ENCODE measurements at regions not wholly inside any gene's neighbourhood (a gene's known extent, or its start where the extent isn't known, plus 50 kb on each side); places are given as distances from the start of the nearest gene placed in this dataset.

DNA sequence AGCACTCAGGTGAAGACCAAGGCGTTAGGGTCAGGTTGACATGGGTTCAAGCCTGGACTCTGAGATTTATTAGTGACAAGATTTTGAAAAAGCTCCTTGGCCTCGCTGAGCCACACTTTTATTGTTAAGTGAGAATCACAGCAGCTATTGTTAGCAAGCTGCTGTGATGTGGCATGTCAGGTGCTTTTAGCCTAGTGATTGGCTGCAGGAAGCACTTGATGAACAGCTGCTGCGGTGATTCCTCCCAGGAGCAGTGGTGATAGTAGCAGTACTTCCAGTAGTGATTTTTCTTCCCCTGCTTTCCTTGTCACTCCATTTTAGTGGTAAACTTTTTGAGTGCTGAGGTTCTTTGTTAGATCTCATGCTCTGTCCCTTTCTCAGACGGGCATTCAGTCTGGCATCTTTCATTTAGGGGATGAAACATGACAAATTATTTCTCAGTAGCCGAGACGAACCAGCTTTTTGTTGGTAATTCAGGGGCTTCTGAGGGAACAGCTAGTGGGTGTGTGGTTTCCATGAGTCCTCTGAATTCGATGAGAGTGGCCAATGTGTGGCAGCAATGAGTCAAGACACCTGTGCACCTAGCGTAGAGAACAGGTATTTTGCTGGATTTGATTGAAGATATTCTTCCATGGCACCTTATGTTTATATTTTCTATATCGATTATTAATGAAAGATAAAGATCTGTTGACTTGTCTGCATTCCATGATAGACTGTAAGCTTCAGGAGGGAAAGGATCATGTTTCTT lies 696.7 kb downstream of the DHX35 start:
- DNase-seq: no peak

DNA sequence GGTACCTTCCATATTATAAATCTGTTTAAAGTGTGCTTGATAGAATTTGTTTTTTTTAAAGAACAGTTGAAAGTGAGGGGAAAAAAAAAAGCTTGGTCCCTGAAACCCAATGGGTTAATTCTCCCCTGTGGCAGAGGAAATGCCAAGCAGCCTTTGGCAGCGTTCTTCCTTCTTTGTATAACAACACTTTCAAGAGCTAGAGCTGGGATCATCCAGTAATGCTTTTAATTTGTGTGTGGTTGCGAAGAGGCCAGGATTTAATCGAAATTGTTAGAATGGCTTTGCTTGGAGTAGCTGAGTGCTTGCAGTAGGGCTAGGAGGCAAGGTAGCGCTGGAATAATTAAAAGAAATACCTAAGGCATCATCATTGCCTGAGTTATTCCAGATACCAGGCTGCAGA lies 692.0 kb downstream of the DHX35 start:
- no peak for DNase-seq

- DNase-seq: no peak
Measured at GRCh38 chr20:39651645-39652325, 689.6 kb downstream of the DHX35 start.

DNA sequence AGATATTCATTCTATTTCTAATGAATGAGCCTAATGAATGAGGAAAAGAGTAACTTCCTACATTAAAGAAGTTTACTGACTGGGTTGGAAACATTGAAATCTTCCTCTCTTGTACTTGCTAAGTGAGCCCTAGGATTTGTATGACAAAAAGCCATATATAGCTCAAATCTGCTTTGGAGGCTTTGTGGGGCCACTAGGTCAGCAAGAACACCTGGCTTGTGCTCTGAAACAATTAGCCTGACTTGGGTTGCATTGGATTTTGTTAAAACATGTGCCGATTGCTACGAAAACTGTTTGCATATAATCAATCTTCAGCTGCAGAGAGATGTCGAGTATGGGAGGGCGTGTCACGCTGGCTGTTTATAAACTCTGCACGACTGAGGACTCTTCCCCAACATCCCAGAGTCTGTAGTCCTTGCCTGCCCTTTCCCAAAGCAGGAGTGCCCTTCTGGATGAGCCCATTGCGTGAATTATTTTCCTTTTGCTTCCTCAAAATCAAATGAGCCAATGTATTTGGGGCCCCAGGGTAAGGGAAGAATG lies 684.8 kb downstream of the DHX35 start:
- no peak for DNase-seq

GRCh38 chr20:39645131-39645530 lies 683.0 kb downstream of the DHX35 start:
- DNase-seq: peak; percentile 54

DNA sequence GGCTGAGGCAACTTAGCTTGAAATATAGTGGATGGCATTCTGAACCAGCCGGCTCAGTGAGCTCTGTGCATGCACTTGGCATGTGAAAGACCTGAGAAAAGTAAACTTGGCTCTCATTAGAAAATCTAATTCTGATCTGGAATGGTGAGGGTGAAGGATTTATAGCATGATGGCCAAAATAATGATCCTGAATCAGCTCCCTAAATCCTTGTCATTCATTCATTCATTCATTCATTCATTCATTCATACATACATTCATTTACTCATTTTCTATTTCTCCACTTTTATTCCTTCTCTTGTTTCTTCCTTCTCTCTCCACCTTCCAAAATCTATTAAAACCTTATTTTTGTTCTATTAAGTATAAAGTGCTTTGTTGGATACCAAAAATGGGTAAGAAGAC lies 681.1 kb downstream of the DHX35 start:
- no peak for DNase-seq

DNA sequence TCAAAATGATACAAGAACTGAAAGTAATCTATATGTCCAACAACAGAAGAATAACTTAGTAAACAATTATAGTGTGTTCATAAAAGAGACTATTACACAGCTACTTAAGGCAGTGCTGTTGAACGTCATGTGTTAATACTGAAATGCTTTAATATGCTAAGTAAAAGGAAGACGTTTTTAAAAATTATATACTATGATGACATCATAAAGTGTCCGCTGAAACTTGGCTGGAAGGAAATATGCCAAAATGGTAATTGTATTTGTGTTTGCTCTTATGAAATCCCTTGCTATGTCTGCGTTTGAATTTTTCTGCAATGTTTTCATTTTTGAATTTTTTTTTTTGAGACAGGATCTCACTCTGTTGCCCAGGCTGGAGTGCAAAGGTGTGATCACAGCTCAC lies 679.3 kb downstream of the DHX35 start:
- DNase-seq: no peak

DNA sequence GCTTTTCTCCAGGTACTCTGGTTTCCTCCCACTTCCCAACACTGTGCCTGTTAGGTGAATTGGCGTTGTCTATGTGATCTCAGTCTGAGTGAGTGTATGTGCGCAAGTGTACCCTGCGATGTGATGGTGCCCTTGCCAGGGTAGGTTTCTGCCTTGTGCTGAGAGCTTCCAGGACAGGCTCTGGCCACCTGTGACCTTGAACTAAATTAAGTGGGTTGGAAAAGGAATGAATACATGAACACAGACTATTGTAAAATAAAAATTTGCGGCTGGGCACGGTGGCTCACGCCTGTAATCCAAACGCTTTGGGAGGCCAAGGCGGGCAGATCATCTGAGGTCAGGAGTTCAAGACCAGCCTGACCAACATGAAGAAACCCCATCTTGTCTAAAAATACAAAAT lies 678.0 kb downstream of the DHX35 start:
- no peak for DNase-seq

DNA sequence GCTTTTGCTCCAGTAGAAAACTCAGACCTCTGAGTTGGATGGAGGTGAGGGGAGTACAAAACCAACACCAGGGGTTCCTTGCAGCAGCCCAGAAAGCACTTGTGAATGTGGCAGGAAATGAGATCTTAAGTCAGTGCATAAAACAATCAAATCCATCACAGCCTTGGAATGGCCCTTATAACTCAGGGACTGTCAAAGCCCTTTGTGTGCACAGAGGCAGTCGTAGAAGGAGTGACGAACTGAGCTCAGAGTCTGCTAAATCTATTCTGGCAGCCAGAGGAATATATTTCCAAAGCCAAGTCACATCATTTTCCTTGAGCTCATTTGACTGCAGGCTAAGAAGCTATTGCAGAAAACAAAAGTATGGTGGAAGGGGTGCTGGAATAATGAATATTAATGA lies 676.6 kb downstream of the DHX35 start:
- no peak for DNase-seq

- no peak for DNase-seq
Measured at GRCh38 chr20:39633689-39634088, 671.5 kb downstream of the DHX35 start.

- no peak for DNase-seq
Measured at GRCh38 chr20:39632757-39633156, 670.6 kb downstream of the DHX35 start.

GRCh38 chr20:39632176-39632575 lies 670.0 kb downstream of the DHX35 start:
- no peak for DNase-seq

DNA sequence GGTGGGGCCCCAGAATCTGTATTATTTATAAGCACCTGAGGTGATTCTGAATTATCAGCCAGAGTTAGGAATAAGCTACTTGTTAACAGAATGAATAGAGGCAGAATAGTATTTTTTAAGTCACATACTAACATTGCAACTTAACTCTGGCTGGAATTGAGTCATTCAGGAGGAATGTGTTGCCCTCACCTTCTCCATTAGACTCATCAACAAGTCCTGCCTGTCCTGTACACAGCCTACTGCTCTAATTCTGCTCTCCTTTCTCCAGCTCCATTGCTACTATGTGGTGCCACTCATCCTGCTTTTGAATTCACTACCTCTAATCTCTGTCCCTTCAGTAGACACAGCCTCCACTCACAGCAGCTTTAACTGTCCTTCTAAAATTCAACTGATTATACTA lies 669.4 kb downstream of the DHX35 start:
- no peak for DNase-seq

- DNase-seq: peak; percentile 58
Measured at GRCh38 chr20:39630215-39630908, 668.2 kb downstream of the DHX35 start.

- no peak for DNase-seq
Measured at GRCh38 chr20:39627765-39628164, 665.6 kb downstream of the DHX35 start.

DNA sequence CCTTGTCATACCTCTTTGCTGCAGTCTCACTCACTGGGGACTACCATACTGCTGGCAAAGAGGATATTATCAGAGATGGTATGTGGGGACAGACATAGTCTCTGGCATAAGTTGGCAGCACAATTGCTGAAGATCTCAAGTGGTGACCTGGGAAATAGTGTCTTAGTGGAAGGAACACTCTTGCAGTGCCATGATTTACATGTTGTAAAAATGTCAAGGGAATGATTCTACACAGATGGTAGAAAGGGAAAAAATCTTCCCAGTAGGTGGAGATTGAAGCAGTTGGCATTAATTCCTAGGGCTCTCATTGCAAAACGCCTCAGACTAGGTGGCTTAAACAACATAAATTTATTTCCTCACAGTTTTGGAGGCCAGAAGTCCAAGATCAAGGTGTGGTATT lies 662.2 kb downstream of the DHX35 start:
- no peak for DNase-seq

DNA sequence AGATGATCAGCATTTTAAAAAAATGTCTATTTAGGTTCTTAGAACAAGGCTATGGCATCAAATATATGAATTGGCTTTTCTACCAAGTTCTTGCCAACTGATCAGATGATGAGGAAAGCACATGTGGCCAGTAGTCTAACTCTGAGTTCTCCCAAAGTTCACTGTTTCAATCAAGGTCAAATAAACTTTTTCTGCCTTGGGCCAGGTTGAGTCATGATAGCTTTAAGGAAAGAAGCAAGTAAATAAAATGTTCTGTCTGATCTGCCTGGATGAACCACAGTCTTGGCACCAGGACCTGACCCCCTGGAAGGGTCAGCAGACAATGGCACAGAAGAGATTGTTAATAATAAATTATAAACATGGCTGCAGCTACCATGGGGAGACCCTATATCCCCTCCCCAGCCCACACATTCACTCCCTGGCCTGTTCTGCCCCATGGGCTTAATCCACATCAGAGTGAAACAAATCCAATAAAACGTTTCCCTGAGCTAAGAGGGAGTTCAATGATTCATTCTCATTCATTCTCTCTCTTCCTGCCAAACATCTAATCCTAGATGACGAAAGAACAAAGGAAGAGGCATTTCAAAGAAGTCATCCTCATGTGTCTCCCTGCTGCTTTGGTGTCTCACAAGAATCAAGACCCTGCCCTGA lies 661.6 kb downstream of the DHX35 start:
- no peak for DNase-seq

DNA sequence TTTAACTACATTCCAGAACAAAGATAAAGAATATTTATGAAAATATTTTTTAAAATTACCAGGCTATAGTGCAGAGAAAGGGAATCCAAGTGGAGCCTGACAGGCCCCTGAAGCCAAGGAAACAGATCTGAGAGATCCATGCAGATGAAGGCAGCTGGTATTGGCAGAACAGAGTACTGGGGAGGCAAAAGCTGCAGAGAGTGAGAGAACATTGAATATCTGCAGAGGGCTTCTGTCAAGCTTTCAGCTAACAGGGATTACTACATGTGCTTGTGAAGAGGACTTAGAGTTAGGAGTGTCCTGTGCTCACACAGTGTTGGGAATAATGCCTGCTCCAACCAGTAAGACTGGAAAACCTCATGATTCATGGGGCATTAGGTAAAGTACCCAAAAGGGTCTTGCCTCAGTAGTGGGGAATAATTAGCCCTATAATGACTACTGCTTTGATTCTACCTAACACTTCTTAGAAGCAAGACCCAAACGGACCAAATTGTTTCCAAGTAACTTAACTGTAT lies 657.2 kb downstream of the DHX35 start:
- no peak for DNase-seq

GRCh38 chr20:39611901-39612300 lies 649.8 kb downstream of the DHX35 start:
- DNase-seq: no peak

- no peak for DNase-seq
Measured at GRCh38 chr20:39607141-39607540, 645.0 kb downstream of the DHX35 start.

GRCh38 chr20:39605908-39606307 lies 643.8 kb downstream of the DHX35 start:
- DNase-seq: no peak

GRCh38 chr20:39605361-39605760 lies 643.2 kb downstream of the DHX35 start:
- DNase-seq: no peak

DNA sequence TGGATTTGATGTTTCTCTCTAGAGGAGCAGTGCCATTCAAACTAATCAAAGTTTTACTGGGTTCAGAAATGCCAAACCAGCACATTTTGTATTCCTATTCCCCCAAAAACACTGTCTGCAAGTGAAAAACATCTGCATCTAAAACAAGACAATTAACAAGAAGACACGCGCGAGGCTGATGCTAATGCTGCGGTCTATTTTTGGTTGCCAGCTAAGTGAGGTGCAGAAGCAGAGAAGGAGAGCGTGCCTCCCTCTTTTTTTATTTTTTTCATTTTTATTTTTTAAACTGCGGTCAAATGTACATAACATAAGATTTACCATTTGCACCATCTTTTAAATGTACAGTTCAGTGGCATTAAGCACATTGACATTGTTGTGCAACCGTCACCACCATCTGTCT lies 641.1 kb downstream of the DHX35 start:
- no peak for DNase-seq

Measured in NCI-H1417 treated with DMSO at 0.1 percent for 48 hours (cell line).